ENCODE measurements at regions not wholly inside any gene's neighbourhood (a gene's known extent, or its start where the extent isn't known, plus 50 kb on each side); places are given as distances from the start of the nearest gene placed in this dataset.
"Not testable (repeated sequence)": the region's sequence is repeated elsewhere in the genome, so short reads cannot be mapped to it uniquely, and the experiment has no call there.

DNA sequence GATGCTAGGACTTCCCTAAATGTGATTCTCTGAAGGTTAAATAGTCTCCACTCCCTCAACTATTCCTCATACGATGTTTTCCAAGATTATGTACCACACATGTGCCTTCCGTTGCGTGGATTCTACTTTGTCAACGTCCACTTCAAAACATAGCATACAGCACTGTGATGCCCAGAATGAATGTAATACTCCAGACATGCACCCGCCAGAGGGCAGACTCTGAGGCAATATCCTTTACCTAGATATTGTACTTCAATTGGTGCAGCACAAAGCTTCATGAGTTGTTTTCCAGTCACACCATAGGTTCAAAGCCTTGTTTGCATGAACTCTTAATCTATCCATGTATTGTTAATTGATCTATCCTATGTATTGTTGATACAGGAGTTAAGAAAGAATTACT is 201.0 kb upstream of the NABP1 start:
- DNase-seq (ENCODE audit: low read depth in 2 of 2), result no peak

DNA sequence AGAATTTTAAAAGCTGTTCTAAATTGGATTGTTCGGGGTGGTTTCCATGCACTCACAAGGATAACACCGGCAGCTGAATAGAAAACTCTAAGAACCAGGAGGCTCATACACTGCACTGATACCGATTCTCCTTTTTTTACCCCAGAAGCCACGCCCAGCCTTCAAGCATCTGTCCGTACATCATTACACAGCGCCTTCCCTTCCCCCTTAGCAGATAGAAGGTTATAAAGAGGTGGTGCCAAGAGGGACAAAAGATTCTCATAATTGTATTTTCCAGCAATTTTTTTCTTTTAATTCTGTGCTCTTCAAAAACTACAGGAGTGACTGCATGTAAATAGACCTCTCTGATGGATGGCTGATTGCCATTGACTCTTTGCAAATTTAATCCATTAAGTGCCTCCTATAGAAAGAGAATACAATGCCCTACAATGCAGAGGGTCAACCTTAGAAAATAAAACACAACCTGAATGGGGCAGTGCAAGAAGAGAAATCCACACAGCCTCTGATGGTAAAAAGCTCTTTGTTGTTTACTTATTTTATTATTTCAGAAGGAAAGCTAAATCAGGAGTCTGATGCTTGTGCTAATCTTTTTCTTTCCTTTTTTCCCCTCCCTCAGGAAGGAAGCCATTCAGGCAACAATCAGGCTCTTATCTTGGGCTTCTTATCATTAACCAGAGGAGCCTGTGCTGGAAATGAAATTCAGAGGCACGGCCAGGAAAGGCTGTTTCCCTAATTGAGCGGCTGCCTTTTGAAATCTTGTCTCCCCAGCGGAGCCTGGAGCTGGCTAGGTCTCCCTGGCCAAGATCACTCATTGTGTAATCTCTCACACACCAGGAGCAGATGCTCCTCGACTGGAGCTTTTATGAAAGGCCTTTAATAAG is 198.9 kb upstream of the NABP1 start:
- DNase-seq (ENCODE audit: low read depth in 2 of 2), result no peak

DNA sequence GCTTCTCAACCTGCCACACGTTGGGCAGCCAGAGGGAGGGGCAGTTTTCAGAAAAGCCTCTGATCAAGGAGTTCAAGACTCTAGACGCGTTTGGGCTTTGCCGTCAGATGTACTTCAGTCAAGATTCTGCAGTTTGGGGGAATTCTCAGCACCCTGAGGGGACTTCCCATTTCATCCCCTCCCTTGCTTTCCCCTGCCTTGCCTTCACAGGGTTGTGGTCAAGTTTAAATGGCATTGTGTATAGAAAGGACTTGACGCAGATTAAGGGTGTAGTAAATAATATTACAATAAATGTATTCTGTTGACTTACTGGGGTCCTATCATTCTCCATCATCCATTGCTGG is 198.3 kb upstream of the NABP1 start:
- no peak for DNase-seq (ENCODE audit: low read depth in 2 of 2)

DNA sequence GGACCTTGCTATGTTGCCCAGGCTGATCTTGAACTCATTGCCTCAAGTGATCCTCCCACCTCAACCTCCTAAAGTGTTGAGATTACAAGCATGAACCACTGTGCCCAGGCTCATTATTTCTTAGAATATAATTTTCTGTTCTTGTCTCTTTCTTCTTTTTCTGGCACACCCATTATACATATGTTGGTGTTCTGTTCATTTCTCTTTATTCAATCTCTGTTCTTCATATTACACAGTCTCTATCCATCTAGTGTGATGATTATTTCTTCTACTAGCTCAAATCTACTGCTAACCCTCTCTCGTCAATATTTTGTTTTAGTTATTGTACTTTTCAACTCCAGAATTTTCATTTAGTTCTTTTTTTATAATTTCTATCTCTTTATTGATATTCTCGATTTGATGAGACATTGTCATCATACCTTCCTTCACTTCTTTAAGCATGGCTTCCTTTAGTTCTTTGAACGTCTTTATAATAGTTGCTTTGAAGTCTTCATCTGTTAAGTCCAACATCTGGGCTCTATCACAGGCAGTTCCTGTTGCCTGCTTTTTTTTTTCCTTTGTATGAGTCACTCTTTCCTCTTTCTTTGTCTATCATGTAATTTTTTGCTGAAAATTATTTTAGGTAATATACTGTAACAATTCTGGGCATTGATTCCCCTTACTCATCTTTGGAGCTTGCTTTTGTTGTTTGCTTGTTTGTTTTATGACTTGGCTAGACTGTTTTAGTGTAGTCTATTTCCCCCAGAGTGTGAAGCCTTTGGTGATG is 196.4 kb upstream of the NABP1 start:
- DNase-seq (ENCODE audit: low read depth in 2 of 2), result no peak

DNA sequence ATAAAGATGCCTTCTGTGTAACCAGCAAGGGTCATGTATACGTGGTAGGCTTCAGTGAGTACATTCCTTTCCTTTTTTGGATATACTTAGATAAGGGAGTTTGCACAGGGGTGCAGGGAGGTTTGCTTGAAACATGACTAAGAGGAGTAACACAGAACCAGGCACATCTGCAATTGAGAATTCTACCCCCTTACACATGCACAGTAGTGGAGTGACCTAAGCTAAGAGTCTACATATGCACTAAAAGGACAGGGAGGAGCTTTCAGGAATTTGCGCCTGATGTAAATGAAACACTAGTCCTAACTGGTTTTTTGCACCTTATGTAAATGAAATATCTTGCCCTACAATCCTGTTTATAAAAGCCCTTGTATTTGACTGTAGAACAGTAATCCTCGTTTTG is 194.8 kb upstream of the NABP1 start:
- no peak for DNase-seq (ENCODE audit: low read depth in 2 of 2)

DNA sequence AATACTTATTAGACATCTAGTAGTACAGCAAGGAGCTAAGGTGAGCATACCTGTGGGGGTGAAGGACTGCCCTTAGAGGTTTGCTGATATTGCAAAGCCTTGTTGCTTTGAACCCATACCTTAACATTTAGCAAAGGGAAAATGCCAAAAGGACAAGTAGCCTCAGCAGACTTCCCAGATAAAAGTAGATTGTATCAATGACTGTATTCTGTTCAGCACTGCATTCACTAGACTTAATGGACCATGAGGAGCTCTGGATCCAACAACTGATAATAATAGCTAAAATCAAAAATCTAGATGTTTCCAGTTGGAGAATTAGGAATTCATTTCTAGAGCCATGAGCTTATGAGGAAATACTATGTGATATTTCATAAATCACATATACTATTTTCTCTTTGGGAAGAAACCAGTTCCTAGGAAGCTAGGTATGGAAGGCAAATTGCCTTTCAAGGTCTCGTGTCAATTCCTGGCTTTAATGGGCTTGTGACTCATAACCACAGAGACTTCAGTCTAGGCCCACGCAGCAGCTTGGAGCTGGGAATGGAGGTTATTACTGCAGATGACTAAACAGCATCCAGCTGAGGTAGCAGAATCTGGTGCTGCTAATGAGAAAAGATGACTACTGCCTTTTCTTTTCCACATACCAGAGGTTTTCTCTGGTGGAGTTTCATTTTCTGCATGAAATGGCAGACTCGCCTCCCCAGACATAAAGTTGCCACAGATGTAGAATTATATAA is 191.2 kb upstream of the NABP1 start:
- DNase-seq (ENCODE audit: low read depth in 2 of 2), result no peak

DNA sequence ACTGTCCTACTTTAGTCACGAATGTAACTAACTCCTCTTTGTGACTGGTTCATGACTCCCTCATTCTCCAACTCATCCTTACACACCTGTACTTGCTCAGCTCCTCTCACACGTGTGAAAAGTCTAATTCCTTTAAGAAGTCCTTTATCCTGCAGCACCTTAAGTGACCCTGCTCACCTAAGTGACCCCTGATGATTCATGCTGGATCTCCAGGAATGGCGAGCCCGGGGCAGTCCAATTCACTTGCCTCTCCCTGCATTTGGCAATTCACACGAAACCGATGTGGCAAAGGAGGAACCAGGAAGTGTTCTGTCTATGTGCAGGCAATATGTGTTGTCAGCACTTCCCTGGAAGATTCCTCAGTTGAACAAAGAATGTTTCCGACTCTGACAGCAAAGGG is 189.8 kb upstream of the NABP1 start:
- no peak for DNase-seq (ENCODE audit: low read depth in 2 of 2)

DNA sequence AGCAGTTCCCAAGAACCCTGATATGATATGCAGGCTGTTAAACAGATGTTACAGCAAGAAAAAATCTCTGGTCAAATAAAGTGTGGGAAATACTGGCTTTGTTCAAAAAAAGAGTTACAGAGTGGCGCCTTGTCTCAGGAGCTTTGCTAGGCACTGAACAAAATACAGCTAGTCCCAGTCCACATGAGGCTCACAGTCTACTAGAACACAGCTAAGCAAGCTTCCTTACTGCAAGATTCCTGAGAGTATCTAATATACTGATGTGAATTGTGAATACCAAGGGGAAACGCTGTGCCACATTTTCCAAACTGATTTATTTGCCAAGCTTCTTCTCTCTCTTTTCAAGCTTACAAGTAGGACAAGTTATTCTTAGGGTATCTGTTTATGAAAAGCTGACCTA is 188.8 kb upstream of the NABP1 start:
- DNase-seq (ENCODE audit: low read depth in 2 of 2), result no peak

DNA sequence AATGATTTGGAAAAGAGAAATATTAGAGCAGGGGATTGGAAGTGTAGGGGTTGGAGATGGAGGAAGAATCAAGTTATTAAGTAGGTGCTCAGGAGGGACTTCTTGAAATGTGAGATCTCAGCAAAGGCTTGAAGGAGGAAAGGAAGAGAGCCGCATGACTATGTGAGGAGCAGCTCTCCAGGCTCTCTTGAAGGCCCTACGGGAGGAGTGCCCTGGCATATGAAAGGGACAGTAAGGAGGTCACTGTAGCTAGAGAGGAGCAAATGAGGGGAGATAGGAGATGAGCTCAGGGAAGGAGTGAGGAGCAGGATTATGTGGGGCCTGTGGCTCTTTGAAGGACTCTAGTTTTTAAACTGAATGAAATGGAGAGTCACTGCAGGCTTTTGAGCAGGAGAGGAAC is 181.1 kb upstream of the NABP1 start:
- no peak for DNase-seq (ENCODE audit: low read depth in 2 of 2)

DNA sequence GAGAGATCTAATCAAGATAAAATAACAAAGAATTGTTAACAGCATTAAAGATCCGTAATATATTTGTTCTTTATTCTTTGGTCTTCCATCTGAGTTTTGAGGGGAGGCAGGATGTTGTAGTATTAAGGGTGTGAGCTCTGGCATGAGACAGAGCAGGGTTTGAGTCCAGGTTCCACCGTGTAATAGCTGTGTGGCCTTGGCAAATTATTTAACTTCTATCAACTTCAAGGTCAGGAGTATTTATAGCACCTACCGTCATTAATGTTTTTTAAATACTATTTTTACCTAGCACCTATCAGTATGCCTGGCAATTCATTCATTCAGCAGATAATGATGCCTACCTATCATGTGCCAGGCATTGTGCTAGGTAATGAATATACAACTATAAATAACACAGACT is 180.1 kb upstream of the NABP1 start:
- no peak for DNase-seq (ENCODE audit: low read depth in 2 of 2)

DNA sequence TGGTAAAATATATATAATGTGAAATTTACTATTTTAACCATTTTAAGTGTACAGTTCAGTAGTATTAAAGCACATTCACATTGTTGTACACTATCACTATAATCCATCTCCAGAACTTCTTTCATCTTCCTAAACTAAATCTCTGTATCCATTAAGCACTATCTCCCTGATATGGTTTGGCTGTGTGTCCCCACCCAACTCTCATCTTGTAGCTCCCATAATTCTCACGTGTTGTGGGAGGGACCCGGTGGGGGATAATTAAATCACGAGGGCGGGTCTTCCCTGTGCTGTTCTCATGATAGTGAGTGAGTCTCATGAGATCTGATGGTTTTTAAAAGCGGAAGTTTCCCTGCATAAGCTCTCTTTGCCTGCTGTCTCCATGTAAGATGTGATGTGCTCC is 178.9 kb upstream of the NABP1 start:
- DNase-seq (ENCODE audit: low read depth in 2 of 2), result no peak

DNA sequence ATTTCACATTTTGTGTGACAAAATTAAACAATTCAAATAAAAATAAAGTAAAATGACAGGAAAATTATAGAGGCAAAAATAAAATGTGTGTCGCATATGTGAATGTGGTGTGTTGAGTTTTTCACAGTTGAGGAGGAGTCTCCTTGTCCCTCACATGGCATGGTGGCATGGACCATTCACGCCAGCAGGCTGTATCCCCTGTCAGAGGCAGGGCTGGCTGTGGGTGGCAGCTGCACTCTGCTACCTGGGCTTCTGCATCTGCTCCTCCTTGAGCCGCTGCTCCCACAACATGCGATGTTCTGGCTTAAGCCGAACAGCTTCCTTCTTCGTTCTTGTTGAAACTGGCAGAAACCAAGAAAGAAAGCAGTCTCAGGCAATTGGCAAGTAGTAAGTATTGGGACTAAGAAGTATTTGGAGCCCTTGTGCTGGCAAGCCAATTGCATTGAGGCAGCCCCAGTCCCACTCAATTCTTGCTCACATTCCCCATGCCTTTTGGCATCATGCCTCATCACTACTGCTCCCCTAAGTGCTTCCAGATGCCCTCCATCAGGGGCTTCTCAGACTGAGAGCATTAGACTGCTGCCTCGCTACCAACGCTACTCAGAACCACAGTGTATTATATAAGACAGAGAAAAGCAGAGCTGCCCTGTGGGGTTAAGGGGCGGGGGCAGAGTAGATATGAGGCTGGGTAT is 177.9 kb upstream of the NABP1 start:
- no peak for DNase-seq (ENCODE audit: low read depth in 2 of 2)

DNA sequence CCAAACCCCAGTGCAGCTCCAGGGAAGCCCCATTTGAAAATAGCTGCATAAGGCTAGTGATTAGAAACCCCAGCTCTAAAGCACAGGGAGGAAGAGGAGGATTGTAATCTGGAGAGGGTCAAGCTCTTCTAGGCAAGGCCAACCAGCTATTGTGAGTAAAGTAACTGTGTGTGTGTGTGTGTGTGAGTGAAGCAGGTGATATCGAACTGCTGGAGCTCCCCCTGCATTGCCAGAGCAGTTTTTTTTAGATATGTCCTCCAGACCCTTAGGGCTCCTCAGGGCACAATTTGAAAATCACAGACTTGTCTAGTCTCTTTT is 177.4 kb upstream of the NABP1 start:
- no peak for DNase-seq (ENCODE audit: low read depth in 2 of 2)

DNA sequence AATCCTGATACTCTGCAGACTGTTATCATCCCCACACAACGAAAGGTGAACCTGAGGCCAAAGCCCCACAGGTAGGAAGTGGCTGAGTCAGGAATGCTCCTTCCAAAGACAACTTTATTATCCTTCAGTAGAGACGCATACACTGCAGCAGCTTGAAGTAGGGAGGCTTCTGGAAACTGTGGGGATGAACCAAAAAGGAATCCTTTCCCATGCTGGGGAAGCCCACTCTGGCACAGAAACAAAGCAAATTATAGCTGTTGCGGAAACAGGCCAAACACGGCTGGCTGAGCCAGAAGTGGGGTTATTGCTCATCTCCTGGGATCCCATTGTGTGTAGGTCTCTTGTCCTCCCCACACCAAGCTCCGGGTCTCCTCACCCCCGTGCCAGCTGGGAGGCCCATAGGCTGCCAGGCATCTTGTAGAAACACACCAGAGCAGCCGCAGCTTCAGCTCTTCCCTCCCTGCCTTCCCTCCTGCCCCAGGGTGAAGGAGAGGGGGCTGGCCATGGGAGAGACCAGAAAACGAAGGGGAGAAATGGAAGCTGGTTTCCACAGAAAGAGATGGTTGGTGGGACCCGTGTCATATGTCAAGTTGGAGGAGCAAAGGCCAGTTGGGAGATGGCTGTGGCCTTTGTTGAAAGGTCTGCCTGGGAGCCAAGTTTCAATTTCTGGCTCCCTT is 176.9 kb upstream of the NABP1 start:
- no peak for DNase-seq (ENCODE audit: low read depth in 2 of 2)

DNA sequence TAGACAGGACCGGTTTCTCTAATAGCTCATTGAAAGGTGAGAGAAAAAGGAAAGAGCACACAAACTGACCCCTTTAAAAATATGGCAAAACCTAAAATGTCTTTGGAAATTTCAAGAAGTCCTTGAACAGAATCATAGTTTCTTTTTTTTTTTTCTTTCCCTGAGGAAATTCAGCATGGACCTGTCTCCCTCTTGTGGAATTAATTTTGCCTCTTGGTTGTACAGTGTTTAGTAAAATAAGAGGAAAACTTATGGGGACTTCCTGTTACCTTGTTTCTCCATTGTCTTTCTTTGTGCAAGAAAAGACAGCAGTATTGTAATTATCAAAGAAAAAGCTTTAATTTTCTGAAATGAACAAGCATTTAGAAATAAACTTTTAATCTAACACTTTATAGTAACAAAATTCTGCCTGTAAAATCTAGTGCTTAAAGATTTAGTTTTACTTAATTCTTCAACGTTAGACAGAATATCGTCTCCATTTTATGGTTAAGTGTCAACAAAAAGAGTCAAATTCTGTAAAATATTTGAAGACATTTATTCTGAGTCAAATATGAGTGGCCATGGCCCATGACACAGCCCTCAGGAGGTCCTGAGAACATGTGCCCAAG is 176.3 kb upstream of the NABP1 start:
- DNase-seq (ENCODE audit: low read depth in 2 of 2), result no peak

DNA sequence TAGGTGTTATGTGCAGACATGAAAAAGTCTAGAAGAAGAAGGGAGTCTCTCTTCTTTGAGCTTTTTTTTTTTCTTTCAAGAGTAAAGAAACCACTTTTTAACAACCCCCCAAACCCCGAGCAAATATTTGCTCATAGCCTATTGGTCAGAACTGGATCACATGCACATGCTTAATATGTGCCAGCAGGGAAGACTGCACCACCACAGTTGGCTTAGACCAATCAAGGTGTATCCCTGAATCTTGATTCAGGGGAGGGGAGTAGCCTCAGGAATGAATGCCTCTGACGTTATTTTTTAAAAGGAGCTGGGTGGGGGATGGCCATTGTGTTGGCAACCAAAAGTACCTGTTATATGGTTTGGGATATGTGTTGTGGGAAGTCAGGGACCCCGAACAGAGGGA is 171.4 kb upstream of the NABP1 start:
- DNase-seq (ENCODE audit: low read depth in 2 of 2), result no peak

DNA sequence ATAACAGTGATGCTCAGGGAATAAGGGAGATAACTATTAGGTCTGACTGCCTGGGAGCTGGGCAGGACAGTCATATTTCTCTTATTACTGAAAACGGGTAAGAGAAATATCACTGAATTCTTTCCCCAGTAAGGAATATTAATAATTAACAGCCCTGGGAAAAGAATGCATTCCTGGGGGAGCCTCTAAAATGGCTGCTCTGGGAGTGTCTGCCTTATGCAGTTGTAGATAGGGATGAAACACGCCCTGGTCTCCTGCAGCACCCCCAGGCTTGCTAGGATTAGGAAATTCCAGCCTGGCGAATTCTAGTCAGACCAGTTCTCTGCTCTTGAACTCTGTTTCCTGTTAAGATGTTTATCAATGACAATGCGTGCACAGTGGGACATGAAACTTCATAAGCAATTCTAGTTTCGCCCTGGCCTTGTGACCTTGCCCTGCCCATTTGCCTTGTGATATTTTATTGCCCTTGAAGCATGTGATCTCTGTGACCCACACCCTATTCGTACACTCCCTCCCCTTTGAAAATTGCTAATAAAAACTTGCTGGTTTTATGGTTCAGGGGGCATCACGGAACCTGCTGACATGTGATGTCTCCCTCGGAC is 170.6 kb upstream of the NABP1 start:
- DNase-seq (ENCODE audit: low read depth in 2 of 2), result not testable (repeated sequence)

DNA sequence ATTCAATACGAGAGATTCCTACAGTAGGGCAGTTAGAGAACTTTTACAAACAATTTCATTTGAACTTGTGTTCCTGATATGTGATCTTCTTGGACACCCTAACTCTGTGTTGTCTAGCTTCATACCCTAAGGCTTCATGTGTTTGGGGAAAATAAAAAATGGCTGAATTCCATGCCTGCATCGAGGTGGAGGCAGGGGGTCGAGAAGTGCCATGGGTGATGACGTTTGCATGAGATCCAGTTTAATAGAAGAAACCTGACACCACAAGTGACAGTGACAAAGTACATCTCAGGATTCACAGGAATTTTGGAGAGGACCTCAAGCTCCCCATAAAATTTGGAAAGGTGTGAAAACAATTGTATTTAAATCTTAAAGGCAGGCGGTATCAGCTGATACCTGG is 169.2 kb upstream of the NABP1 start:
- DNase-seq (ENCODE audit: low read depth in 2 of 2), result no peak

DNA sequence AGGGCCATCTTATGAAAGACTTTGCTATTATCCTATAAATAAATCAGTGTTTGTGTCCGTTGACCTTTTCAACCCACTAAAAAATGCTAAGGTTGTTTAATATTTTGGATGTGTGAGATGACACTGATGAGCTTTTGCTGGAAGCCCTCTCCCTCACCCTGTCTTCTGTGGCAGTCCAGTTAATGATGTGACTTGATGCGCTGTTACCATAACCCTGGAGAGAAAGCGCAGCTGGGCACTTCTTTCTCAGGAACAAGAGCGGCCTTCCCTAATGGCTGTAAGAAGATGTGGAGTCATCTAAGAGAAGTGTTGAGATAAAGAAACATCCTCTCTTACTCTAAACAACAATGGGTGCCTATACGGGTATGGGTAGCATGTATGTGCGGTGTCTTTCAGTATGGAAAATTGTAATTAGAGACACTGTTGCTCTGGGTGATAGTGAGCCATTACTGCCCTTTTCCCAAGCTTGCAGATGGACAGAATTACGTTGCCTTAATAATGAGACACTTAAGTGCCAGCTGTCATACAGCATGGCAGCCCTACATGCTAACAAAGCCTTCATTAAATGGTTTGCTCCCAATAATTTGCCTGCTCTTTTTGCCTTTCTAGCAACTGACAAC is 165.6 kb upstream of the NABP1 start:
- no peak for DNase-seq (ENCODE audit: low read depth in 2 of 2)

DNA sequence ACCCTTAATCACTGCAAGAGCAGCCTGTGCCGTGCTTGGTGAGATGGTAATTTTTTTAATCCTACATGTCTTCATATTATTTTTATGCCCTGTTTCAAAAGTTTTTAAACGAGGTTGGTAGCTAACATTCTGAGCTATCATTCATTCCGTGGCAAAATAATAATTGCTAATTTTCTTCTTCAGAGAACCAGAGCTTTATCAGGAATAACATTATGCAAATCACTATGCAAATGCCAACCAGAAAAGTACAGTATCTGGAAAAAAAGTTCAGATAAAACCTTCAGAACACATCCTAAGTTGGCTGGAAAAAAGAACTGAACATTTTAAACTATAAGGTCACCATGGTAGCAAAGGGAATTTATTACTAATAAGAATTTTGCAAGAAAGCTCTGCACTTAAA is 165.1 kb upstream of the NABP1 start:
- no peak for DNase-seq (ENCODE audit: low read depth in 2 of 2)
